ENCODE measurements at regions not wholly inside any gene's neighbourhood (a gene's known extent, or its start where the extent isn't known, plus 50 kb on each side); places are given as distances from the start of the nearest gene placed in this dataset.

DNA sequence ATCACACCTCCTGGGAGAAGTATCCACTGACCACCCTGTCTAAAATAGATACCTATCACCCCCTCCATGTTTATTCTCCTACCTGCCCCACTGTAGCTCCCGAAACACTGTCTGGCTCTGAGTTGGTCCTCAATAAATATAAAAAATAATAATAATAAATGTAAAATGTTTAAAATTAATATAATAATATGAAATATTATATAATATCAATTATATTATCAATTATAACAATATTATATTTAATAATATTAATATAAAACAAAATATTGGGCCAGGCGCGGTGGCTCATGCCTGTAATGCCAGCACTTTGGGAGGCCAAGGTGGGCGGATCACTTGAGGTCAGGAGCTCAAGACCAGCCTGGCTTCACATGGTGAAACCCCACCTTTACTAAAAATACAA lies 52.3 kb upstream of the TIAM1 start:
- H3K4me1 ChIP-seq, result no peaks in the 10 kb centered on the region
- no peaks in the 10 kb centered on the region for H3K9me3 ChIP-seq
- DNase-seq (no peak), ATAC-seq (no peak)
- no peak overlapping the region for H3K27ac ChIP-seq
- intact Hi-C loops (cut with DNase I), result no loop called here
- TF ChIP-seq, protein P1, sequence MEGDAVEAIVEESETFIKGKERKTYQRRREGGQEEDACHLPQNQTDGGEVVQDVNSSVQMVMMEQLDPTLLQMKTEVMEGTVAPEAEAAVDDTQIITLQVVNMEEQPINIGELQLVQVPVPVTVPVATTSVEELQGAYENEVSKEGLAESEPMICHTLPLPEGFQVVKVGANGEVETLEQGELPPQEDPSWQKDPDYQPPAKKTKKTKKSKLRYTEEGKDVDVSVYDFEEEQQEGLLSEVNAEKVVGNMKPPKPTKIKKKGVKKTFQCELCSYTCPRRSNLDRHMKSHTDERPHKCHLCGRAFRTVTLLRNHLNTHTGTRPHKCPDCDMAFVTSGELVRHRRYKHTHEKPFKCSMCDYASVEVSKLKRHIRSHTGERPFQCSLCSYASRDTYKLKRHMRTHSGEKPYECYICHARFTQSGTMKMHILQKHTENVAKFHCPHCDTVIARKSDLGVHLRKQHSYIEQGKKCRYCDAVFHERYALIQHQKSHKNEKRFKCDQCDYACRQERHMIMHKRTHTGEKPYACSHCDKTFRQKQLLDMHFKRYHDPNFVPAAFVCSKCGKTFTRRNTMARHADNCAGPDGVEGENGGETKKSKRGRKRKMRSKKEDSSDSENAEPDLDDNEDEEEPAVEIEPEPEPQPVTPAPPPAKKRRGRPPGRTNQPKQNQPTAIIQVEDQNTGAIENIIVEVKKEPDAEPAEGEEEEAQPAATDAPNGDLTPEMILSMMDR (IDR thresholded peaks at IDR 0.05), result no peak
- TF ChIP-seq POLR2A (IDR thresholded peaks at IDR 0.05), result no peak
- H3K36me3 ChIP-seq, result no peaks in the 10 kb centered on the region
- peaks cover 0 to 9% (median 0%) of the 10 kb centered on the region in 9 donors for H3K27me3 ChIP-seq
- H3K4me3 ChIP-seq, result no peak overlapping the region
- WGBS, 4 donors, result 95 to 100% (median 97%) methylated on average over 4 of the region's 4 CpGs

DNA sequence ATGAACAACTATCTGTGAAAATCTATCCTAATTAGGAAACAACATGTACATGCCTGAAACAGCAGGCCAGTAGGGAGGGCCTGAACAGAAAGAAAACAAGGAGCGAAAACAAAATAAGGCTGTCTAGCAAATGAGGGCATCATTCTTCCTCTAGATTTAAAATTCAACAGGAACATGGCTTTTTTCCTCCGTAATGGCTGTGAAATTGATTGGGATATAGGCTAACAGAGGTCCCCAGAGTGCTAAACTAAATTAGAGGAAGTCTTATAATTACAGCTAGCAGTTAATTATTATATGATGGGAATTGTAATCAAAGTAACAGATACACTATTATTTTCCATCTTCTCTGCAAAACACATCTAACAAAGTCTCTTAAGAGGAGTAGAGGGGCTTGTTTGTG lies 51.7 kb upstream of the TIAM1 start:
- 82 to 89% (median 84%) methylated on average over 2 of the region's 2 CpGs for WGBS, 4 donors
- Histone ChIP-seq H3K9me3 (no peaks in the 10 kb centered on the region), H3K27ac (no peak overlapping the region), H3K27me3 (peaks cover 0 to 5% (median 0%) of the 10 kb centered on the region in 9 donors), H3K4me3 (no peak overlapping the region), H3K36me3 (no peaks in the 10 kb centered on the region), H3K4me1 (no peaks in the 10 kb centered on the region)
- intact Hi-C loops (cut with DNase I), result no loop called here
- ATAC-seq, result no peak
- no peak for DNase-seq
- TF ChIP-seq, protein P1 (IDR thresholded peaks at IDR 0.05), result no peak
- TF ChIP-seq POLR2A (IDR thresholded peaks at IDR 0.05), result no peak

DNA sequence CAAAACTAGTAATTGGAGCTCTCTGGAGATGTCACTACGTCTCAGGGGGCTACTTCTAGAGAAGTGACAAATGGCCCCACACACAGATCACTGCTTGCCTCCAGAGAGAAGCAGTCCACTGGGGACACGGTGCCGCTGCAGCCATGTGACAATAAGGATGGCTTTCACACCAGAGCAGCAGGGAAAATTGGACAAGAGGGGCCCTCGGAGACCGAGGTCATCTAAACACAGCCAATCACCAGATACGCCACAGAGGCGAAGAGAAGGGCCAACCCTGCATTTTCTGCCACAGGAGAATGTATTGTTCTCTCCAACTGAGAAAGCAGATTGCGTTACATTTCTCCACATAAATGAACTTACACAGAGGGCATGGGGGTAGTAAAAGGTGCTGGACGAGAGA lies 51.2 kb upstream of the TIAM1 start:
- TF ChIP-seq POLR2A (IDR thresholded peaks at IDR 0.05), result no peak
- TF ChIP-seq, protein P1 (IDR thresholded peaks at IDR 0.05), result no peak
- H3K36me3 ChIP-seq, result no peaks in the 10 kb centered on the region

DNA sequence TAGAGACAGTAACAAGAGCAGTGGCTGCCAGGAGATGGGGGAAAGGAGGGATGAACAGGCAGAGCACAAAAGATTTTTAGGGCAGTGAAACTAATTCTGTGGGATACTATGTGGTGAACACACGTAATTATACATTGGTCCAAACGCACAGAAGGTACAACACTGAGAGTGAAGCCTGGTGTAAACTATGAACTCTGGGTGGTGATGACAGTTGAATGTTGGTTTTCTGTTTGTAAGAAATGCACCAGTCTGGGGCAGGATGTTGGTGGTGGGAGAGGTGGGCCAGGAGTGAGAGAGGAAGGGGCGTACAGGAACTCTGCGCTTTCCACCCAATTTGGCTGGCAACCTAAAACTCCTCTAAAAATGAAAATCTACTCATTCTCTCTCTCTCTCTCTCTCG lies 50.2 kb upstream of the TIAM1 start:
- H3K9me3 ChIP-seq, result no peaks in the 10 kb centered on the region
- intact Hi-C loops (cut with DNase I), result no loop called here
- WGBS, 4 donors, result 78 to 86% (median 85%) methylated on average over 5 of the region's 5 CpGs
- no peak overlapping the region for H3K4me3 ChIP-seq
- TF ChIP-seq, protein P1 (IDR thresholded peaks at IDR 0.05), result no peak
- TF ChIP-seq POLR2A (IDR thresholded peaks at IDR 0.05), result no peak
- ATAC-seq (no peak), DNase-seq (no peak)
- no peak overlapping the region for H3K27ac ChIP-seq
- no peaks in the 10 kb centered on the region for H3K36me3 ChIP-seq
- H3K4me1 ChIP-seq, result no peaks in the 10 kb centered on the region
- H3K27me3 ChIP-seq, result no peaks in the 10 kb centered on the region

More for the DNA sequence above, 51.2 kb upstream of the TIAM1 start:
- ATAC-seq (no peak), DNase-seq (no peak)
- Histone ChIP-seq H3K27ac (no peak overlapping the region), H3K4me3 (no peak overlapping the region), H3K9me3 (no peaks in the 10 kb centered on the region), H3K27me3 (peaks cover 0 to 1% (median 0%) of the 10 kb centered on the region in 9 donors), H3K4me1 (no peaks in the 10 kb centered on the region)
- intact Hi-C loops (cut with DNase I), result no loop called here
- 84 to 91% (median 86%) methylated on average over 9 of the region's 9 CpGs for WGBS, 4 donors
